CD4-positive, alpha-beta T cell treated with Interleukin-4 for 4 hours (primary cell): ENCODE measurements at regions not wholly inside any gene's neighbourhood (a gene's known extent, or its start where the extent isn't known, plus 50 kb on each side); places are given as distances from the start of the nearest gene placed in this dataset.

ENCODE experiments used
- DNase-seq: peaks from one replicate; pipeline ENCODE4 v3.0.0-alpha.2; 2020

DNA sequence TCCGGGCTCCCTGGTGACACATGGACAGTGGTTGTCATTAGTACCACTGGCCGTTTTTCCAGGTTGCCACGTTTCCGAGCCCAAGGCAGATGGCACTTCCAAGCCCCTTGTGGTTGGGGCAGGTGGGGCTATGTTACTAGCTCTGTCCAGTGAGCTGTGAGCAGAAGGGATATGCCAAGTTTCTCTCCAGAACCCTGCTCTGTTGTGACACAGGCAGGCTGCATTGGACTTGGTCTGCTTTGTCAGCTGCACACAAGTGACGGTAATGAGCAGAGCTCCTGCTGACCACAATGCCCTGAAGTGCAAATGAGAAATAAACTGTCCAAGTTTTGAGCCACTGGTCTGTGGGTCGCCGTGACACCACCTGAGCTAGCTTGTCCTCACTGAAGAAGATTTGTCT is 118.8 kb downstream of the GYPC start:
- no peak for DNase-seq

DNA sequence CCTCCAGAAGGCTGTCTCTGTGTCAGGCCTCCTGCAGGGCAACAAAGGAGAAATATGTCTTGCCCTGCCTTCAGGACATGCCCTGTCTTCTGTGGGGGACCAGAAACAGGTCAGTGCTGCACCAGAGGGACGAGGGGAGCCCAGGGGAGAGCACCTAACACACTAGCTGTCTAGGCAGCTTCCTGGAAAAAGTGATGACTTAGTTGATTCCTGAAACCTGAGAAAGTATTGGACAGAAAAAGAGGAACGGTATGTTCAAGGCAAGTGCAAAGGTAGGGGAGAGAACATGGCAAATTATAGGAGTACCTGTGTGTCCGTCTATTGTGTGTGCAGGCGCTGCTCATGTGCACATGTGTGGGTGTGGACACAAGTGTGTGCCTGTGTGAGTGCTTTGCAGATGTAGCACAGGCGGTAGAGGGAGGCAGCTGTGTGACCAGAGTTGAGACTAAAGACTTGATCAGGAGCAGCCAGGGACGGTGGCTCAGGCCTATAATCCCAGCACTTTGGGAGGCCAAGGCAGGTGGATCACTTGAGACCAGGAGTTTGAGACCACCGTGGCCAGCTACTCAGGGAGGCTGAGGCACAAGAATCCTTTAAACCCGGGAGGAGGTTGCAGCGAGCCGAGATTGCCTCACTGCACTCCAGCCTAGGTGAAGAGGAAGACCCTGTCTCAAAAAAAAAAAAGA is 119.5 kb downstream of the GYPC start:
- no peak for DNase-seq

DNA sequence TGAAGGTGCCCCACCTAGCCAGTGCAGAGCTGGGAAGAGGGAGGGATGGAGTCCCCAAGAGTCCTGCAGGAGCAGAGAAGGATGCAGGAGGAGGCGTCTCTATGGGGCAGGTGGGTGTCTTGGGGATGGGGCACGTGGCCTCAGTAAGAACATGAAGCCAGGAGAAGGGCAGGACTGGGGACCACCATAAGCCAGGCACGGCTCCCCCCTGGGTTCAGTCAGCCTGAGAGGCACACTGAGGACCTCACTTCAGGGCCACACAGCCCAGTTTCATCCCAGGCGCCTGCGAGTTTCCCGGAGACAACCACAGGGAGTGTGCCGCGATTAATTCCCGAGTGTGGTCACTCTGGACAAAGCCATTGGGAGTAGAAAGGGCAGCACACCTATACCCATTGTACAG is 120.3 kb downstream of the GYPC start:
- no peak for DNase-seq

DNA sequence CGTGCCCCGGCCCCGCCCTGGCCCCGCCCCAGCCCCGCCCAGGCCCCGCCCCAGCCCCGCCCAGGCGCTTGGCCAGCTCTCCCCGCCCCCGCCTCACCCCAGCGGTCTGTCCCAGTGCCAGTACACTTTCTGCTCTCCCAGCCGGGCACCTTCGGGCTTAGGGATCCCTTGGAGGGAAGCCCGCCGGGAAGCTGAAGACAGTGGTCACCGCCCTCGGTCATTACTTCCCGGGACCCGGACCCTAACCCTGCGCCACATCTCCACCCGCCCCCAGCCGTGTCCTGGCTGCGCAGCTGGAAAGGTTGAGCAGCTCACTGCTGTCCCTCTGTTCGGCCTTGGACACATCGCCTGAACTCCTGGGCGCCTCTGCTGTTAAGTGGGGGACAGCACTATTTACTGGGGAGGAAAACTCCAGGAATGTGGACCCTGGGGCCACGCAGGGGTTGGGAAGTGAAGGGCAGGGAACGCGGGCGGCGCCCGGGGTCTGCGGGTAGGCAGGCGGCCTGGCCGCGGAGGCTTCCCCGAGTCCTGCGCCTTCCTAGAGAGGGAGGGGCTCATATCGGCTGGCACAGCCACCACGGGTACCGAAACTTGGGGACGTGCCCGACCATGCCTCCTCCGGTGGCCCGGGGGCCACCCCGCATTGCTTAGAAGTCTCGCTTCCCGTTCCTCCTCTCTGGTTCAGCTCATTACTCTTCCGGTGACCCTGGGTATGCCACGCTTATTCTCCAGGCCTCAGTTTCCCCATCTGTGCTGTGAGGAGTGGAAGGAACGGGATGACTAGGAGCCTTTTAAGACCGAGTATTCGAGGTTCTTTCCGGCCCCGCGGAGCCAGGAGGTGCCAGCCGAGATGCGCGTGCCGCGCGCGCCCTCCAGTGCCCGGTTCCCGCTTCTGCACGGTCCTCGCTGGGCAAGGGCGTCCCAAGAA is 121.0 kb downstream of the GYPC start:
- DNase-seq, result peak; percentile 74

DNA sequence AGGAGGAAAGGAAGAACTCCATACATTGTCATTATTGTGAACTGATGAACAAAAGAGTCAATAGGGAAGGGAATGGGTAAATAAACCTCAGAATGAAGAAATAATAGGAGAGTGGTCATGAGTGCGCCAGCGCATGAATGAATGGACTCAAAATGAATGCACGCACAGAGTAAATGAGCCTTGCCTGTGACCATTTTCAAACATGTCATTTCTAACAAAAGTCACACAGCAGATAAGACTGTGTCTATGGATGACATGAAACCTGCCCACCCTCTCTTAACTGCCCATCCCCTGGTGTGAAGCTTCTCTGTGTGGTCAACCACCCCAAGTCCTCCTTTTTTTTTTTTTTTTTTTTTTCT is 121.1 kb upstream of the TEX51 start:
- DNase-seq, result no peak

DNA sequence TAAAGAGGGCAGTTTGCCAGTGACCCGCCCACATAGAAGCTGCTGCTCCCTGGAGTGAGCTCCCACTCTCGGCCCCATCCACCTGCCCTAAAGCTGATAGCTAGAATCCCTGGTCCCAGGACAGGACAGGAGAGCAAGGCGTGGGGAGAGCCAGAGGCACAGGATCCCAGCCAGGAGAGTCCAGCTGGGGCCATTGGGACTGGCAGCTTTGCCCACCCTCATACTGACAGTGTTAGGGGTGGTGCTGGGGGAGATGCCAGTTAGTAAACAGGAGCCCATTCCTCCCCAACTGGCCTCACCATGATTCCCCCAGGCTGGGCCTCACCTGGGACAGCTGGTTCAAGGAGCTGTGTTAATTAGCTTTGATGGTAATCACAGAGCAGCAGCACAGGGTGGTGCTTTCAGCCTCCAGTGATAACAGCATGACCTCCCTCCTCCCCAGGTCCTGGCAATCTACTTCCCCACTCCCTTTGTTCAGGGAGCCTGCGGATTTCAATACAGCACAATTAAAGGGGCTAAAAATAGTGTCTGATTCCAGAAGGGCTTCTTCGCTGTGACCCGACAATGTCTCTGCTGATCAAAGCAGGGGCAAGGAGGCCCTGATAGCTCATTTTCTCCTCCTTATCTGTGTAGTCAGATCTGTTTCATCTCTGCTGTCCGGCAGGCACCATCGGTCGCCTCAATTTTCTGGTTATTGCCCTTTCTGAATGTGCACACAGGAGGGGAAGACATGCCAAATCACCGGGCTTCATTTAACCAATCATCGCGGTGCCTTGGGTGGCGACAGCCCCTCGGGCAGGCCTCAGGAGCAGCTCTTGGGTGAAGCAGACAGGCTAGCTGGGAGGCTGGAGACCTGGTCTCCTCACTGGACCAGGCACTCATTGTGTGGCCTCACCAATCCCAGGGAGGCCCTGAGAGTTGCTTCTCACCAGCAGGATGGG is 119.9 kb upstream of the TEX51 start:
- no peak for DNase-seq

DNA sequence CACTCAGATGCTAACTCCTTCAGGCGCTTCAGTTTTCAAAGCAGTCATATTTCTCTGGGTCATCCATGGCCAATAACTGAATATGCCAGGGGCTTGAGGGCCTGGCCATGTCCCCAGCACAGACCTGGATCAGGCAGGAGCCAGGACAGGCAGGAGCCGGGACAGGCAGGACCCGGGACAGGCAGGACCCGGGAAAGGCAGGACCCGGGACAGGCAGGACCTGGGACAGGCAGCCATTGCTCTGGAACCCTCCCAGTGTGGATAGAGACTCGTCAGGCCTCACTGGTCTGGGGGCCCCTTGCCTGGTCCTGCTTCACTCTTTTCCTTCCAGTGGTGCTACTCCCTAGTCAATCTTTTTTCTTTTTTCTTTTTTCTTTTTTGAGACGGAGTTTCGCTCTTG is 117.5 kb upstream of the TEX51 start:
- DNase-seq, result no peak

DNA sequence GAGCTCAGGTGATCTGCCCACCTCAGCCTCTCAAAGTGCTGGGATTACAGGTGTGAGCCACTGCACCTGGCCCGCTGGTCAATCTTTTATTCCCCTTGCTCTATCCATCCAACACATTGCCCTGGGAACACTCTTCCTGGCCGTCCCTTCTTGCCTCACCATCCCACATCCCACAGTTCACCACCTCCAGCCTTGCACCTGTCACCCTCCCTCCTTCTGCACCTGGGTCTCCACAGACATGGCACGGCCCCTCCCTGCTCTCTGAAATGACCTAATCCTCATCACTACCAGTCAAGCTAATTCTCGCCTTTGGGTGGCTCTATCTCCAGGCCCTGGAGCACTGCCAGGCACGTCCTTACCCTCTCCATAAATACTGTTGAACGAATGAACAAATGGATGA is 116.9 kb upstream of the TEX51 start:
- DNase-seq, result no peak

DNA sequence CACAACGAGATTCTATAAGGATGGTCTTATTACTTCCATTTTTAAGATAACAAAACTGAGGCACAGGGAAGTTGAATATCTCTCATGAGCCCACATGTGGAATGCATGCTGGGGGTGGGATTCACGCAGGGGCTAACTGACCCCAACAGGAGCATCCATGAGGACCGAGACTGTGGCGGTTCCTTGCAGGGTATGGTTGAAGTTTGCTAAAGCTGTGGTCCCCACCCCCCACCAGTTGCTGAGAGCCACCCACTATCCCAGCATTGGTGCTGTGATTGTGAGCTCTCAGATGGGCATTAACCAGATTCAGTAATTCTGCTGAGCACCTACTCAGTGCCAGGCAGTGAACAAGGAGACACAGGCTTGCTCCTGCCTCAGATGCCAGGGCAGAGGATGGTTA is 116.0 kb upstream of the TEX51 start:
- no peak for DNase-seq

DNA sequence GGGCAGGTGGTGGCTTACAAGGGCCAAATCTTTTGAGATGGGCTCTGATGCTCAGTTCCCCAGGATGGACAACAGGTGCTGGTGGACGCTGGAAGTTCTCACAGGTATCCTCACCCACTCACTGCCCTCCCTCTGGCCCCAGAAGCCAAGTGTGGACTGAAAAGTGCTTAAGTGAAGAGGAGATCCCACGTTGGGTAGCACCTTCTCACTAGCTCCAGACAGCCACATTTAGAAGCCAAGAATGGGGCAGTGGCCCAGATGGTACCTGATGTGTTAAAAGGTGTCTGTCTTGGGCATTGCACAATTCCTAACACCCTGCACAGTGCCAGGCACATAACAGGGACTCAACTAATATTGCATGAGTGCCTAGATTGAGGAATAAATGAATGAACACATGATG is 115.3 kb upstream of the TEX51 start:
- DNase-seq, result no peak

DNA sequence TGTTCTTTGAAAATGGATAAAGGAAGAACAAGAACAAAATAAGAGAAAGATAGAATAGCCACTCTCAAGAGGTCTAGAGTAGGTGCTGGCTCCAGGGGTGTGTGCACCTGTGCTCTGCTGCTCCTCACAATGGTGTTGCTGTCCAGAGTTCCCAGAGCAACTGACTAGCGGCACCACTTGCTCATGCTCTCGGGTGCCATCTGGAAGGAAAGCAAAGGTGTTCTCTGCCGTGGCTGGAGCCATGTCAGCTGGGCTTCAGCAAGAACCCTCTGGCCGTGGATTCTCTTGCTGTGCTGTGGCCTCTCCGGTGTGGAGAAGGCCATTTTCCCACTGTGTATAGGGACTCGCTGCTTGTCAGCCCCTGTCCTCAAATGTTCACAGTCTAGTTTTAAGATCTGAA is 114.6 kb upstream of the TEX51 start:
- DNase-seq, result no peak

DNA sequence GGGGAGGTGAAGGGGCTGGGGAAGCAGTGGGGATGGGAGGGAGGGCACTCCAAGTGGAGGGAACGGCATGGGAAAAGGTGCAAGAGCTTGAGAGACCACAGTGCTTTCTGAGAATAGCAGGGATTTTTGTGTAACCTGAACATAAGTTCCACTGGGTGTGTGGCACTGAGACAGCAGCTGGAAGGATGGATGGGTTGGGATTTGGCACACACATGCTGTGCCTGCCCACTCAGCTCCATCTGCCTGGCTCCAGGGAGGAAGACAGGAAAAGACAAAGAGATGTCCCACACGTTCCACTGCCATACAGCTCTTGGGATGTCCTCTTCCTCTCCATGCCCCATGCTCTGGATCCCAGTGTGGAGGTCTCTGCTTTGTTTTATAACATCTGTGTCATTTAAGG is 114.1 kb upstream of the TEX51 start:
- DNase-seq, result no peak

DNA sequence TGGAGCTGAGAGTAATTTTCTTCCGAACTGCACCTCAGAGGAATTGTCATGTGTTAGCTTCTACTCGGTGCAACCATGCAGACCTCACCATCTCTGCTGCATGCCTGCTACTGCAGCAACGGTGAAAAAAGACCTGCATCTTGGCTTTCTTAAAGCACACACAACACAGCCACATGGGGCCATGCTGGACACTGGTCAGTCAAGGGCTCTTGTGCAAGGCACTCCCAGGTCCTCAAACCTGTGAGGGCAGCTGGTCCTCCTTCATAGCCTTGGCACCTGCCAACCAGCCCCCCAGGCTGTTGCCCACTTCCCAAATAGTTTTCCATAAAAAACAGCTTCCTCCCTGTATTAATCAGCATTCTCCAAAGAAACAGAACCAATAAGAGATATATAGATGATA is 113.5 kb upstream of the TEX51 start:
- DNase-seq, result no peak

DNA sequence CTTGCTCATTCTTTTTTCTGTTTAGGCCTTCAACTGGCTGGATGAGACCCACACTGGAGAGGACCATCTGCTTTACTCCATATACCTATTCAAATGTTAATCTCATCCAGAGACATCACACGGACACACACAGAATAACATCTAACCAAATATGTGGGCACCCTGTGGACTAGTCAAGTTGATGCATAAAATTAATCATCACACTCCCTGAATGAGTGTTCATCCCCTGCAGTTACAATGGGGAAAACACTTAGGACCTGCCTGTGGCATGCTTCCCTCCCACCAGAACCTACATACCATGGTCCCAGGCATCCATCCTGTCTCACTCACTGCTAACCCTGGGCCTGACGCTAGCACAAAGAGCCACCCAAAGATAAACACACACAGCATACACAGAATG is 112.8 kb upstream of the TEX51 start:
- no peak for DNase-seq

DNA sequence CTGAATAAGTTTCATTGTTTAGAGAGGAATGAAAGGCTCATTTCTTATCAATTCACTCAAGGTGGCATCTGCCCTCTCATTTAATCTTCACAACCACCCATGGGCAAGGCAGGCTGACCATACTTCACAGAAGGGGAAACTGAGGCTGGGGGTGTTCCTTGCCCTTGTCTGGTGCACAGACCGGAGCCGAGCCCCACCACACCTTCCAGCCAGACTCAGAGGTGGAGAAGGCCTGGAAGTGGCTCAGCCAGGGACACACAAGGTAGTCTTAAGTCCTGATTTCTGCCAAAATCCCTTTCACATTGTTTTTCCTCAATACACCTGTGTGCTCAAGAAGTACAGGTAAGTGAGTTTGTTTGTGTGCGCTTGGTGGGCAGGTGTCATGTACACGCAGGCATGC is 111.9 kb upstream of the TEX51 start:
- DNase-seq, result no peak

DNA sequence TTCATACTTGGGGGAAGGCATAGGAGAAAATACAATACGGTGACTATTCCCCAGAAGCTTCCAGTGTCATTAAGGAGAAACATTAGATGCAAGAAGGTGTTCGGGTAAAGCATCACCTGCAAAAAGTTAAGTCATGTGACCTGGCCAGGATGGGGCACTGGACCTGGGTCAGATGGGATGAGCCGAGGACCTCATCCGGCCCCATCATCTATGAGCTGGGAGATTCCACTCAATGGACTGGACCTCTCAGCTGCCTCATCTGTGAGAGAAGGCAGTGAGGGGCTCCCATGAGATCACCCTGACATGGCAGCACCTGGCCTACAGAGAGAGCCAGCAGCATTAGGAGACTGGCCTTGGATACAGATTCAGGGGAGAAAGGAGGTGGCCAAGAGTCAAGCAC is 111.4 kb upstream of the TEX51 start:
- DNase-seq, result no peak

DNA sequence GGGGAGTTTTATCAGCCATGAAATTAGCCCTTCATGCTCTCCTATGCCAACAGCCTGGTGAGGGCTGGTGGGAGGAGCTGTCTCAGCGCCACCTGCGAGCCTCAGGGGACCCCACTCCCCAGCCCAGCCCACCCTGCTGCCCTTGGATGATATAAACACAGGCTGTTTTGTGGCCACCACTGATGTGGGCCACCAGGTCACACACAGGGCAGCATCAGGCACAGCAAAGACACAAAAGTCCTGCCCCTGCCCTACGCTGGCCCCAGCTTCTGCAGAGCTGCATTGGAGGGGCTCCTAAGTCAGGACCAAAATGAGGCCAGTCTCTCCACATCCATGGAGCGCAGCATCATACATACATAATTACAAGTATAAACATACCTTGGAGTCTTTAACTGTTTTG is 110.6 kb upstream of the TEX51 start:
- DNase-seq, result no peak

DNA sequence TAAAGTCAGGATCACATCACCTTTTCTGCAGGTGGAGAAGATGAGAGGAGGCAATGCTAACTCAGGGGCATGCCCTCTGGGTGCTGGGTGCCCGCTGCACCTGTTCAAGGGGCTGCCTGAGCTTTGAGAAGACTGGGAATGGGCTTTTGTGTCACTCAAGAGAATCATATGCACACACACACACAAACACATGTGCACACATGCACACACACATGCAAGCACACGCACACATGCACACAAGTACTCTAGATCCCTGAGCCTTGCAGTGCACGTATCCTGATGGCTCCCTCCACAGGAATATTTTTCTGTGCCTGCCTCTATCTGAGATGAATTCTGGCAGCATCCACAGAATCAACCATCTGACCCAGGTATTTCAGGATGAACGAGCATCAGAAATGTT is 110.0 kb upstream of the TEX51 start:
- no peak for DNase-seq

DNA sequence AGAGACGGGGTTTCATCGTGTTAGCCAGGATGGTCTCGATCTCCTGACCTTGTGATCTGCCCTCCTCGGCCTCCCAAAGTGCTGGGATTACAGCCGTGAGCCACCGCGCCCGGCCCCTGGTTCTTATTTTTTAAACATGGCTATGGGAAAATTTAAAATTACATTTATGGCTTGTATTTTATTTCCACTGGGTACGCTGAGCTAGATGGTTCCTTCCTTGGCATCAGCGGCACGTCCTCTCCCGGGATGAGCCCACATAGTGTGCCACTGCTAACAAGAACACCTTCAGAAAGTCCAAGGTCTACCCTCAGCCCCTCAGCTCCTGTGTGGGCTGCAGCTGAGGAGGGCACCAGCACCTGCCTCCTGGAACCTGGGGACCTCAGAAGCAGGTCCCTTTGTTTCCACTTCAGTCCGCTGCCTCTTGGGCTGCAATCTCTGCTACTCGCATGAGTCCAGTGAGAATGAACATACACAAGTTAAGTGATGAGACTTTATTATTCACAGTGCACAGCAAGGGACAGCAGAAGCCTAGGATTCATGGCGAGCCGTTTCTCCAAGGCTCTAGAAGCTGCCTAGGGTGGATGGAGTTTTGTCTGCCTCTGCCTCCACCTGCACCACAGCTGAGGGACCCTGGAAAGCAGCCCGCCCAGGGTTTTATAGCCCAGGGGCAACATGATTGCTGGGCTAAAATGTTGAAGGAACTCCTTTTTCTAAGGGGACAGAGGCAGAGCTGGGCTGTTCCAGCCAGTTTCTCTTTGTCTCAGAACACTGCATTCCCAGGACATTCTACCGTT is 107.5 kb upstream of the TEX51 start:
- no peak for DNase-seq

DNA sequence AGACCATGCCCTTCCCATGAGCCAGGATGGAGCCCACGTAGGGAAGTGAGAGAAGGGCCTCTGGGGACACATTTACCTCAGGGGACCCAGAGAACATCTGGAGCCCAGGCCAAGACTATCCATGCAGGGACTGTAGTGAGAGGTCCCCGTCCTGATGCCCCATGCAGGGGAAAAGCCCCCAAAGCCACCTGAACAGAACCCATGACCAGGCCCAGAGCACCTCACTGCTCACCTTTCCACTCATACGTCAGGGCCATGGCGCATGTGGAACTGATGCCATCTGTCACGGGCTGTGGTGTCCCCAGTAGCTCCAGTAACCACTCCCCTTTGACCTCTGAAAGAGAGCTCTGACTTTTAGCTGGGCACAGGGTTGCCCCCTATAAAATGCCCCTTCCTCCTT is 106.5 kb upstream of the TEX51 start:
- no peak for DNase-seq

DNA sequence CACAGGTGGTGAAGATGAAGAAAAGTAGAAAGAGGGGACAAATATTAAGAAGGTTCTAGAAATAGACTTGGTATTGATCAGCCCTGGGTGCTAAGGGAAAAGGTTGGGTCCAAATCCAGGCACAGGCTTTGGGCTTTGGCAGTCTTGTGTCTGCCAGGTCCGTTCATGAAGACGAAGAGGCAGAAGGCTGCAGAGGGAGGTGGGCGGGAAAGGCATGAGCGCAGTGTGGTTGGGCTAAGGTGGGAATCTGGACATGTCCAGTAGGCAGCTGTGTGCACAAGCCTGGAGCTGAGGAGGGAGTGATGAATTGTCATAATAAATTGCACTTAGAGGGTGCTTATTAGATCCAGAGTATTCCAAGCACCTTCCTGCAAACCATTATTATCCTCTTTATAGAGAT is 105.7 kb upstream of the TEX51 start:
- DNase-seq, result no peak

DNA sequence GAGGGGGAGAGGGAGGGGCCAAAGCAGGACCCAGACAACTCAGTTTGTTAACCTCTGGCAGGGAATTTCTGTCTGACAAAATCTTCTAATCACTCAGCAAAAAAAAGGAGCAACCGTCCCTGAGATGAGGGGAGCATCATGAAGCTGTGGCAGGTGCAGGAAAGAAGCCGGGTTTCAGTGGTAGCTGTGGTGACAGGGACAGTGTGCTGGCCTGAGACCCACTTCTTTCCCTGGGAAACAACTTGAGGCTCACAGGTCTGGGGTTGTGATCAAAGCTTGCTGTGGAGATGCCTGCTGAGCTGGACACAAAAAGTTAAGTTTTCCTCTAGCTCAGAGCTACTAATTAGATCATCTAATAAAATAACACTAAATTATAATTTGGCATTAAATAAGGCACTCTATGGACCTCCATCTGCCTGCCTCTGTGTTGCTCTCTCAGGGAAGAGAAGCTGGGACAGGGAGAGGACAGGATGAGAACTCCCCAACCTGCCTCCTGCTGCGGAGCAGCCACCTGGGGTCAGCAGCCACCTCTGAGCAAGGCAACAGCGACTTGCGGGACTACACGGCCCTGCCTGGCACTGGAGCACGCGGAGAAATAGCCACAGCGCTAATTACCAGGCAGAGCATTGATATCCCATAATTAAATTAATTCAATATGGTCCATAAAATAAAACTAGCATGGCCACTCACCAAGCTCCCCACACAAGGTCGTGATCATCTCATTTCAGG is 104.6 kb upstream of the TEX51 start:
- DNase-seq, result no peak
